SU-DHL-6 (cell line): ENCODE measurements at regions not wholly inside any gene's neighbourhood (a gene's known extent, or its start where the extent isn't known, plus 50 kb on each side); places are given as distances from the start of the nearest gene placed in this dataset.

Source experiments
- H2AFZ ChIP-seq: fragments of 200-600 bp; sonication (generic); 2 replicates; pipeline ENCODE4 v1.6.1; 2014; ENCODE audit warnings: low read depth, mild to moderate bottlenecking, moderate library complexity, mixed read lengths, antibody characterized with exemption, low read length; ENCODE audit not compliant: severe bottlenecking
- H3F3A ChIP-seq: fragments of 200-600 bp; shearing (Covaris generic); 2 replicates; pipeline ENCODE4 v1.6.0; 2016; ENCODE audit warnings: antibody characterized with exemption, mild to moderate bottlenecking; ENCODE audit not compliant: insufficient read depth
- H3K27ac ChIP-seq: fragments of 200-600 bp; sonication (generic); 2 replicates; pipeline ENCODE4 v1.5.1; 2016; ENCODE audit warnings: low read depth, mild to moderate bottlenecking, low read length, moderate library complexity, mixed read lengths
- H3K27me3 ChIP-seq: fragments of 200-600 bp; sonication (generic), shearing (Covaris generic); 2 replicates; pipeline ENCODE4 v1.6.0; 2014; ENCODE audit warnings: mild to moderate bottlenecking, low read length
- H3K36me3 ChIP-seq: fragments of 200-600 bp; sonication (generic); 2 replicates; pipeline ENCODE4 v1.6.1; 2014; ENCODE audit warnings: mild to moderate bottlenecking, low read length, mixed read lengths
- H3K4me2 ChIP-seq: fragments of 300-600, 200-600 bp; shearing (Covaris generic), sonication (generic); 2 replicates; pipeline ENCODE4 v1.6.0; 2014; ENCODE audit warnings: low read length, low read depth, mild to moderate bottlenecking; ENCODE audit not compliant: poor library complexity, severe bottlenecking
- H3K4me3 ChIP-seq: fragments of 200-600 bp; sonication (generic); 2 replicates; pipeline ENCODE4 v1.5.1; 2014; ENCODE audit warnings: antibody characterized with exemption, low read length, mild to moderate bottlenecking, mixed read lengths; ENCODE audit not compliant: insufficient read depth, poor library complexity, severe bottlenecking
- H3K79me2 ChIP-seq: fragments of 200-600 bp; sonication (generic); 2 replicates; pipeline ENCODE4 v1.6.1; 2014; ENCODE audit warnings: mild to moderate bottlenecking, low read length, moderate library complexity; ENCODE audit not compliant: insufficient read depth
- H3K9ac ChIP-seq: fragments of 200-600 bp; sonication (generic); 2 replicates; pipeline ENCODE4 v1.7.0; 2014; ENCODE audit warnings: mild to moderate bottlenecking, low read length
- H3K9me2 ChIP-seq: fragments of 200-600 bp; sonication (generic); replicated peaks from 2 replicates; pipeline ENCODE4 v1.6.1; 2014; ENCODE audit warnings: low read length; ENCODE audit not compliant: insufficient read depth
- H3K9me3 ChIP-seq: fragments of 200-600 bp; sonication (generic); 2 replicates; pipeline ENCODE4 v1.6.1; 2014; ENCODE audit warnings: low read length, mixed read lengths; ENCODE audit not compliant: insufficient read depth
- H4K20me1 ChIP-seq: fragments of 200-600 bp; sonication (generic); 2 replicates; pipeline ENCODE4 v1.6.1; 2014; ENCODE audit warnings: low read depth, mild to moderate bottlenecking, antibody characterized with exemption, low read length, moderate library complexity, mixed read lengths
- CTCF ChIP-seq: fragments of 200-600 bp; sonication (generic); IDR thresholded peaks from one replicate; pipeline ENCODE4 v1.5.1; 2017; ENCODE audit warnings: antibody characterized with exemption, mild to moderate bottlenecking, low read length, moderate library complexity; ENCODE audit not compliant: insufficient read depth, poor library complexity, severe bottlenecking
- EZH2phosphoT487 ChIP-seq: fragments of 200-600 bp; sonication (generic), shearing (Covaris generic); conservative IDR thresholded peaks from 2 replicates; pipeline ENCODE4 v1.6.1; 2018; ENCODE audit warnings: mild to moderate bottlenecking, antibody characterized with exemption, low read length, moderate library complexity, mixed read lengths

GRCh38 chr11:37988031-37988430 is 1390.0 kb upstream of the RAG2 start:
- TF ChIP-seq CTCF, result no peak
- no peak for TF ChIP-seq EZH2phosphoT487
- H3K4me2 ChIP-seq, result no peak overlapping the region
- no peaks in the 10 kb centered on the region for H3K9me2 ChIP-seq
- H3K79me2 ChIP-seq, result no peaks in the 10 kb centered on the region
- no peaks in the 10 kb centered on the region for H3F3A ChIP-seq
- no peaks in the 10 kb centered on the region for H3K36me3 ChIP-seq
- H3K9me3 ChIP-seq, result no peaks in the 10 kb centered on the region
- no peak overlapping the region for H3K4me3 ChIP-seq
- no peak overlapping the region for H2AFZ ChIP-seq
- no peaks in the 10 kb centered on the region for H4K20me1 ChIP-seq
- H3K9ac ChIP-seq, result no peak overlapping the region
- no peaks in the 10 kb centered on the region for H3K27me3 ChIP-seq
- no peak overlapping the region for H3K27ac ChIP-seq

DNA sequence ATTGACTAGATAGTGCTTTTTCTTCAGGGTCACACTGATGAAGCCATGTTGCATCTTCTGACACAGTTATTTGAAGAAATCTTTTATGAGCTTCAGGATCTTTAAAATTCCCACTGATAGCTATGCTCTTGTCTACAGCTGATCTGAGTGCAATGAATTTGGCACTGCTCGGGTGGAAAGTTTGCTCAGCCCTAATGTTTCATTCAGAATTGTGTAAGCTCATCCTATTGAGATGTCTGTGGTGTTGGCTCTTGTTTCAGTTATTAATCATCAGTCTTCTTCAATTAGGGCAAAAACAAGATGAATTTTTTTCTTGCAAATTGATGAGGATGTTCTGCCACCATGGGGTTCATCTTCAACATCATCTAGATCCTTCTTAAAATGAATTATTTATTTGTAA is 1387.0 kb upstream of the RAG2 start:
- Histone ChIP-seq H3K79me2 (no peaks in the 10 kb centered on the region), H2AFZ (no peak overlapping the region), H3K9me3 (no peaks in the 10 kb centered on the region), H3K27me3 (no peaks in the 10 kb centered on the region), H3F3A (no peaks in the 10 kb centered on the region), H3K4me2 (no peak overlapping the region), H3K27ac (no peak overlapping the region), H3K9ac (no peak overlapping the region), H3K4me3 (no peak overlapping the region), H3K9me2 (no peaks in the 10 kb centered on the region), H4K20me1 (no peaks in the 10 kb centered on the region), H3K36me3 (no peaks in the 10 kb centered on the region)
- TF ChIP-seq CTCF, result no peak
- TF ChIP-seq EZH2phosphoT487, result no peak

GRCh38 chr11:37978647-37979046 is 1380.6 kb upstream of the RAG2 start:
- no peaks in the 10 kb centered on the region for H4K20me1 ChIP-seq
- no peak for TF ChIP-seq CTCF
- no peak for TF ChIP-seq EZH2phosphoT487
- no peaks in the 10 kb centered on the region for H3K36me3 ChIP-seq

More at GRCh38 chr11:37978647-37979046, 1380.6 kb upstream of the RAG2 start:
- Histone ChIP-seq H2AFZ (no peak overlapping the region), H3K27ac (no peak overlapping the region), H3K4me2 (no peak overlapping the region), H3K9me3 (no peaks in the 10 kb centered on the region), H3K4me3 (no peak overlapping the region), H3K27me3 (no peaks in the 10 kb centered on the region), H3F3A (no peaks in the 10 kb centered on the region), H3K9me2 (no peaks in the 10 kb centered on the region), H3K9ac (no peak overlapping the region), H3K79me2 (no peaks in the 10 kb centered on the region)
